PC-3 (cell line): ENCODE measurements at regions not wholly inside any gene's neighbourhood (a gene's known extent, or its start where the extent isn't known, plus 50 kb on each side); places are given as distances from the start of the nearest gene placed in this dataset.

ENCODE experiments used
- ATAC-seq: fragments of 200-7000 bp; cut with Tn5 transposase; 2 replicates; pipeline ENCODE4 v1.9.1; 2020; ENCODE audit warnings: mild to moderate bottlenecking, moderate library complexity
- BruUV-seq: library from RNA; stranded (reverse); fragments of 400-500 nt; replicated peaks from 2 replicates; lab custom pipeline; 2021; lab: Mats Ljungman, UMichigan
- CTCF ChIA-PET: fragments of 300-600 bp; sonication (Branson Sonifier 250); formaldehyde crosslinking; loops from one replicate; lab custom pipeline; 2022; ENCODE audit warnings: antibody characterized with exemption; lab: Charles Lee
- POLR2A ChIA-PET: fragments of 300-600 bp; sonication (Branson Sonifier 250); formaldehyde crosslinking; loops from one replicate; lab custom pipeline; 2022; ENCODE audit warnings: antibody characterized with exemption; ENCODE audit not compliant: unreplicated experiment; lab: Charles Lee
- DNase-seq: peaks from one replicate; pipeline ENCODE4 v3.0.0-alpha.2; 2015
- H2AFZ ChIP-seq: fragments of 300-600 bp; sonication (generic); 2 replicates; pipeline ENCODE4 v1.6.0; 2016; ENCODE audit warnings: antibody characterized with exemption, low read length
- H3F3A ChIP-seq: fragments of 300-600 bp; sonication (generic); one replicate; pipeline ENCODE4 v1.6.0; 2017; ENCODE audit warnings: antibody characterized with exemption, low read length, control low read depth, mild to moderate bottlenecking; ENCODE audit not compliant: unreplicated experiment
- H3K27ac ChIP-seq: fragments of 300-600 bp; sonication (generic); 2 replicates; pipeline ENCODE4 v1.5.1; 2016; ENCODE audit warnings: mild to moderate bottlenecking, low read length
- H3K27me3 ChIP-seq: fragments of 300-600 bp; sonication (generic); 2 replicates; pipeline ENCODE4 v1.6.1; 2016; ENCODE audit warnings: low read length, mixed read lengths
- H3K36me3 ChIP-seq: fragments of 300-600 bp; sonication (generic); 2 replicates; pipeline ENCODE4 v1.6.1; 2016; ENCODE audit warnings: low read depth, mixed run types, low read length, mixed read lengths
- H3K4me1 ChIP-seq: fragments of 300-600 bp; sonication (generic); 2 replicates; pipeline ENCODE4 v1.5.1; 2016; ENCODE audit warnings: low read length; ENCODE audit not compliant: insufficient read depth
- H3K4me2 ChIP-seq: fragments of 300-600 bp; sonication (generic); 2 replicates; pipeline ENCODE4 v1.6.0; 2016; ENCODE audit warnings: low read length
- H3K4me3 ChIP-seq: fragments of 300-600 bp; sonication (generic); 2 replicates; pipeline ENCODE4 v1.5.1; 2016; ENCODE audit warnings: mild to moderate bottlenecking, low read length, mixed read lengths
- H3K79me2 ChIP-seq: fragments of 300-600 bp; sonication (generic); 2 replicates; pipeline ENCODE4 v1.6.1; 2017; ENCODE audit warnings: low read length, mixed read lengths
- H3K9ac ChIP-seq: fragments of 300-600 bp; sonication (generic); 2 replicates; pipeline ENCODE4 v1.6.0; 2016; ENCODE audit warnings: mild to moderate bottlenecking, low read length
- H3K9me2 ChIP-seq: fragments of 300-600 bp; sonication (generic); replicated peaks from 2 replicates; pipeline ENCODE4 v1.6.1; 2016; ENCODE audit warnings: mixed run types, low read length, mixed read lengths
- H3K9me3 ChIP-seq: fragments of 300-600 bp; sonication (generic); 2 replicates; pipeline ENCODE4 v1.6.1; 2016; ENCODE audit warnings: low read length, mixed read lengths
- H4K20me1 ChIP-seq: fragments of 300-600 bp; sonication (generic); 2 replicates; pipeline ENCODE4 v1.6.1; 2016; ENCODE audit warnings: low read length, mixed read lengths
- EZH2 ChIP-seq: fragments of 300-600 bp; sonication (generic); IDR thresholded peaks from one replicate; pipeline ENCODE4 v1.6.1; 2017; ENCODE audit warnings: antibody characterized with exemption, mild to moderate bottlenecking, low read length; ENCODE audit not compliant: unreplicated experiment
- EZH2phosphoT487 ChIP-seq: fragments of 300-600 bp; sonication (generic); IDR thresholded peaks from 2 replicates; pipeline ENCODE4 v1.6.1; 2018; ENCODE audit warnings: mild to moderate bottlenecking, antibody characterized with exemption, low read length, borderline replicate concordance
- intact Hi-C: fragments of 100-400 bp; cut with micrococcal nuclease; formaldehyde crosslinking; loops from 2 replicates; pipeline ENCODE4 v1.9.0; 2023
- TF ChIP-seq, protein P1 (sequence below): fragments of 300-600 bp; sonication (generic); conservative IDR thresholded peaks from 2 replicates; pipeline ENCODE4 v1.5.1; 2017; ENCODE audit warnings: antibody characterized with exemption, low read depth, mild to moderate bottlenecking, low read length

DNA sequence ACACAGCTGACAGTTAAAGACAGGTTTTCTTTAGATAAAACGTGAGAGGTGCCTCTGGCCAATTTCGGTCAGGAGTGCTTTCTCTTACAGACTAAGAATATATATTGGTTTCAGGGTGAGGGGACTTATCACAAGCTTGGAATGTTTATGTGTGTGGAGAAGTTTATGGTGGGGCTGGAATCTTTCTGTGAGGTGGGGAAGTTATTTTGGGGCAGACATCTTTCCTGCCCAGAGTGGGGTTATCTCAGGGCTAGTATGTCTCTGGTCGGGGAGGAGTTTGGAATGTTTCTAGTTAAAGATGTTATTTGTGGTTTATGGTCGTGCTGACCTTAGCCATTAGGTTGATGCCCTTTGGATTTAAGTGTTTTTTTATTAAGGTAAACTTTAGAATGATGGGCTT is 115.2 kb downstream of the SLC5A7 start:
- no peaks in the 10 kb centered on the region for H3K79me2 ChIP-seq
- CTCF ChIA-PET, result no interaction called here
- H3K4me3 ChIP-seq, result no peak overlapping the region
- no peak overlapping the region for H3K9ac ChIP-seq
- DNase-seq (no peak), ATAC-seq (no peak)
- no peak overlapping the region for H3K4me2 ChIP-seq
- no peaks in the 10 kb centered on the region for H4K20me1 ChIP-seq
- no peaks in the 10 kb centered on the region for H3K9me3 ChIP-seq
- H3K27ac ChIP-seq, result no peak overlapping the region
- intact Hi-C loops, result no loop called here
- H3K9me2 ChIP-seq, result no peaks in the 10 kb centered on the region
- H3K27me3 ChIP-seq, result peaks cover 74% of the 10 kb centered on the region
- POLR2A ChIA-PET, result no interaction called here
- TF ChIP-seq, protein P1, sequence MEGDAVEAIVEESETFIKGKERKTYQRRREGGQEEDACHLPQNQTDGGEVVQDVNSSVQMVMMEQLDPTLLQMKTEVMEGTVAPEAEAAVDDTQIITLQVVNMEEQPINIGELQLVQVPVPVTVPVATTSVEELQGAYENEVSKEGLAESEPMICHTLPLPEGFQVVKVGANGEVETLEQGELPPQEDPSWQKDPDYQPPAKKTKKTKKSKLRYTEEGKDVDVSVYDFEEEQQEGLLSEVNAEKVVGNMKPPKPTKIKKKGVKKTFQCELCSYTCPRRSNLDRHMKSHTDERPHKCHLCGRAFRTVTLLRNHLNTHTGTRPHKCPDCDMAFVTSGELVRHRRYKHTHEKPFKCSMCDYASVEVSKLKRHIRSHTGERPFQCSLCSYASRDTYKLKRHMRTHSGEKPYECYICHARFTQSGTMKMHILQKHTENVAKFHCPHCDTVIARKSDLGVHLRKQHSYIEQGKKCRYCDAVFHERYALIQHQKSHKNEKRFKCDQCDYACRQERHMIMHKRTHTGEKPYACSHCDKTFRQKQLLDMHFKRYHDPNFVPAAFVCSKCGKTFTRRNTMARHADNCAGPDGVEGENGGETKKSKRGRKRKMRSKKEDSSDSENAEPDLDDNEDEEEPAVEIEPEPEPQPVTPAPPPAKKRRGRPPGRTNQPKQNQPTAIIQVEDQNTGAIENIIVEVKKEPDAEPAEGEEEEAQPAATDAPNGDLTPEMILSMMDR, result no peak
- TF ChIP-seq EZH2phosphoT487 (no peak), EZH2 (no peak)
- H2AFZ ChIP-seq, result no peak overlapping the region
- H3K4me1 ChIP-seq, result no peaks in the 10 kb centered on the region
- H3F3A ChIP-seq, result no peaks in the 10 kb centered on the region
- H3K36me3 ChIP-seq, result no peaks in the 10 kb centered on the region
- no TSS peak for BruUV-seq

DNA sequence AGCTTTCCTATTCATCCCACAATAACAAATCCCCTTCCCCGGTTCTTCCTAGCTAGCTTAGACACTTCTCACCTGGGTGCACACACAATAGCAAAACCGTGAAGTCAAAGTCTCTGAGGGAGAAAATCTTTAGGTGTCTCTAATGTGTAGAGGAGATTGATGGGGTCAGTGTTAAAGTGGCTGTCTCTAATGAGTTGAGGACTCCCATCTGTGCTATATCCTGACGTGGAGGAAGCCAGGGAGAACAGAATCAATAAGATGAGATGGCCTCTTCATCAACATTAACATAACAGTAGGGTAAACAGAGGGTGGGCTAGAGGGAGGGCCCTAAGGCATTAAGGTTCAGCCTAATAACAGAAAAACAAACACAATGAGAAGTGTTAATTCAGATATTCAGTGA is 120.4 kb downstream of the SLC5A7 start:
- Histone ChIP-seq H4K20me1 (no peaks in the 10 kb centered on the region), H3K4me2 (no peak overlapping the region), H3K36me3 (no peaks in the 10 kb centered on the region), H3K9ac (no peak overlapping the region), H3K4me3 (no peak overlapping the region), H3K27me3 (peaks cover 50% of the 10 kb centered on the region), H3K79me2 (no peaks in the 10 kb centered on the region), H2AFZ (no peak overlapping the region), H3K27ac (no peak overlapping the region), H3F3A (no peaks in the 10 kb centered on the region), H3K9me2 (no peaks in the 10 kb centered on the region), H3K9me3 (no peaks in the 10 kb centered on the region), H3K4me1 (no peaks in the 10 kb centered on the region)
- ChIA-PET CTCF (no interaction called here), POLR2A (no interaction called here)
- TF ChIP-seq, protein P1, result no peak
- no peak for TF ChIP-seq EZH2
- TF ChIP-seq EZH2phosphoT487, result no peak
- intact Hi-C loops, result no loop called here
- ATAC-seq, result no peak
- BruUV-seq, result no TSS peak
- DNase-seq, result no peak

DNA sequence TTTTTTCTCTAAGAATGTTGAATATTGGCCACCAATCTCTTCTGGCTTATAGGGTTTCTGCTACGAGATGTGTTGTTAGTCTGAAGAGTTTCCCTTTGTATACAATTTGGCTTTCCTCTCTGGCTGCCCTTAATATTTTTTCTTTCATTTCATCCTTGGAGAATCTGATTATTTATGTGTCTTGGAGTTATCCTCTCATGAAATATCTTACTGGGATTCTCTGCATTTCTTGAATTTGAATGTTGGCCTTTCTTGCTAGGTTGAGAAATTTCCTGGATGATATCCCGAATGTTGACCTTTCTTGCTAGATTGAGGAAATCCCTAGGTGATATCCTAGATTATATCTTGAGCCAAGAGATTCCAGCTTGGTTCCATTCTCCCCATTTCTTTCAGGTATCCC is 125.6 kb downstream of the SLC5A7 start:
- Histone ChIP-seq H4K20me1 (no peaks in the 10 kb centered on the region), H3K79me2 (no peaks in the 10 kb centered on the region), H3K9ac (no peak overlapping the region), H3K4me2 (no peak overlapping the region), H3K9me3 (no peaks in the 10 kb centered on the region), H2AFZ (no peak overlapping the region), H3K27ac (no peak overlapping the region), H3K4me3 (no peak overlapping the region), H3K27me3 (peaks cover 44% of the 10 kb centered on the region), H3K9me2 (no peaks in the 10 kb centered on the region), H3K4me1 (no peaks in the 10 kb centered on the region), H3K36me3 (no peaks in the 10 kb centered on the region), H3F3A (no peaks in the 10 kb centered on the region)
- ChIA-PET POLR2A (no interaction called here), CTCF (no interaction called here)
- DNase-seq (no peak), ATAC-seq (no peak)
- intact Hi-C loops, result no loop called here
- TF ChIP-seq, protein P1, result no peak
- TF ChIP-seq EZH2 (no peak), EZH2phosphoT487 (no peak)
- no TSS peak for BruUV-seq
